GM21367 (cell line): ENCODE measurements at regions not wholly inside any gene's neighbourhood (a gene's known extent, or its start where the extent isn't known, plus 50 kb on each side); places are given as distances from the start of the nearest gene placed in this dataset.

Experiments used
- ATAC-seq: cut with Tn5 transposase; IDR thresholded peaks from one replicate; pipeline ENCODE4 v1.9.1; 2021; ENCODE audit not compliant: unreplicated experiment

DNA sequence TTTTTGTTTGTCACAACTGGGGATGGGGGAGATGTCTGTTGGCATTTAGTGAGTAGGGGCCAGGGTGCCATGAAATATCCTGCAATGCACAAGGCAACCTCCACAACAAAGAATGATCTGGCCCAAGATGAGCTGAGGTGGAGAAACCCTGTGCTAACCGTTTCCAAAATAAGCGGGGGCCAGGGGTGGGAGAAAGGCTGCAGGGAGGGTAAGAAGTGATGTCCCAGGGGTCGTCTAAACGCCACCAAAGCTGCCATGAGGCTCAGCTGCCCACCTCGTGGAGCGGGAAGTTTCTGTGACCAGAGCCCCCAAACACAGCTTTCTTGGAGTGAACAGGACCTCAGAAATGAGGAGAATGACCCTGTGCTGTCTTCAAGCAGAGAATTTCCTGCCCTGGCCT is 76.5 kb upstream of the CDH5 start:
- no peak for ATAC-seq

DNA sequence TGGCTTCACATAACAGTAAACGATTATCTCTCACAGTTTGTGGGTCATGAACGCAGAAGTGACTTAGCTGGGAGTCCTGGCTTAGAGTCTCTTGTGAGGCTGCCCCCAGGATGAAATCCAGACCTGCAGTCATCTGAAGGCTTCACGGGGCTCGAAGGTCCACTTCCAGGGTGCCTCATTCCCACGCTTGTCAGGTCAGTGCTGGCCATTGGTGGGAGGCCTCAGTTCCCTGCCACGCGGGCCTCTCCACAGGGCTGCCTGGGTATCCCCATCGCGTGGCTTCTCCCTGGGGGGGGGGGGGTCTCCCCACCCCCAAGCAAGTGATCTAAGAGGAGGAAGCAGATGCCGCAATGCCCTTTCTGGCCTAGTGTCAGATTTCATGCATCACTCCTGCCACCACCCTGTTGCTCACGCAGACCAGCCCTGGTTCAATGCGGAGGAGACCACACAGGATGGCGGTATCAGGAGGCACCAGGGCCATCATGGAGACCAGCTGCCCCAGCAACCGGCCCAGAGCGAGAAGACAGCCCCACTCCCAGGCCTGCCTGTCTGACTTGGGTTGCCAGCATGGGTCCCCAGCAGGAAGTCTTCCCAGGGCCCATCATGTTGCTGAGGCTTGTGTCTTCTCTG is 77.3 kb upstream of the CDH5 start:
- no peak for ATAC-seq

DNA sequence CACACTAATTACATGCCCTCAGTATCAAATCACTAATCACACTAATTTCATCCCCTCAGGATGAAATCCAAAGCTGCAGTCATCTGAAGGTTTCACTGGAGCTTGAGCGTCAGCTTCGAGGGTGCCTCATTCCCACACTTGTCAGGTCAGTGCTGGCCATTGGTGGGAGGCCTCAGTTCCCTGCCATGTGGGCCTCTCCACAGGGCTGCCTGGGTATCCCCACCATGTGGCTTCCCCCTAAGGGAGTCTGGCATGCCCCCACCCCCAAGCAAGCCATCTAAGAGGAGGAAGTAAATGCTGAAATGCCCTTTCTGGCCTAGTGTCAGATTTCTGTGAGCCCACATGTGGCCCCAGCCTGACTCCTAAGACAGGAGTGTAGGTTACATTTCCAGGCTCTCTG is 78.6 kb upstream of the CDH5 start:
- no peak for ATAC-seq

DNA sequence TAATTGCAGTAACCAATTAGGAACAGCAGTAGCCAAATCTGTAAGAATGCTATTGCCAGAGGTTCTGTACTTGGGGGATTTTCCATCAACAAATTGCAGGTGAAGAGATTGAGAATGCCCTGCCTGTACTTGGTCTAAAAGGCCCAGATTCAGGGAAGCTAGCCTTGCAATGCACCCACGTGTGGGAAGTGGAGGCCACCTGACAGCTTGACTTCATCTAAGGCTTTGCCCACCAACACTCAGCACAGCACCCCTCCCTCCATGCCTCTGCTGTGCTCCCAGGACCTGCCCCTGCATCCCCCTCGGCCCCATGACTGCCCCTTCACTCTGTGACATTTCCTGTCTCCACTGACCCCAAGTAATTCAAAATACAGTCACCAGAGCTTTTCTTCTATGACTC is 79.1 kb upstream of the CDH5 start:
- ATAC-seq: no peak

DNA sequence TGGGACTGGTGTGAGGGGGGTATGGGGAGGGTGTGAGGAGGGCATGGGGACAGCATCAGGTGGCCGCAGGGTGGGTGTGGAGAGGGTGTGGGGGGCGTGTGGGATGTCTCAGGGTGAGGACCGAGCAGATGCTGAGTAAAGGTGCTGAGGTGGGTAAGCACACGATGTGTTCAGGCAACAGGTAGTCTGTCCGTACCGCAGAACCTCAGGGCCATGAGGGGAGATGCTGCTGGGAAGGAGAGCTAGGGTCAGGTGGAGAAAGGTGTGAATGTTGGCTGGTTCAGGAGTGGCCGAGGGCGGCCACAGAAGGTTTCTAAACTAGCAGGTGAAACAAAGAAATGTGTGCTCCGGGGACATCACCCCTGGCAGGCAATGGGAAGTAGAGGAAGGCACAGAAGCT is 80.0 kb upstream of the CDH5 start:
- no peak for ATAC-seq

DNA sequence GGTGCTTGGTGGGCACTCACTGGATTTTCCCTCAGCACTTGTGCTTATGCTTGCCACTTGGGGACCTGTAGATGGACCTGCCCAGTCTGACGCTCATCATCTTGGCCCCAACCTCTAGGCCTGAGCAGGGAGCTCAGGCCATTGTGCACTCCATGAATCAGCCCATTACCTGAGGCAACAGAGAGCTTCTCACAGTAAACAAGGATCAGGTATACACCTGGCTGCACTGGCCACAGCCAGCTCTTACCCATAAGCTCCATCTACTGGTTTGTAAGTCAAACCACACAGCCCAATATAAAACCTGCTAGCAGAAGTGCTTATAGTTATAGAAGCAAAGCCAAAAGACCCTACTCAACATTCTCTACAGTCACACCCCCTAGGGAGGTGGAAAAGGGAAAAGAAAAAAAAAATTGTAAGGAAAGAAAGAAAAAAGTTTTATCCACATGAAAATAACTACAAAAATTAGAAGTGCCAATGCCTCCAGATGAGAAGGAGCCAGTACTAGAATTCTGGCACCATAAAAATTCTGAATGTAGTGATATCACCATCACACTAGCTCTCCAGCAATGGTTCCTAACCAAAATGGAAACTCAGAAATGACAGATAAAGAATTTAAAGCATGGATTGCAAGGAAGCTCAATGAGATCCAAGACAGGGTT is 87.8 kb upstream of the CDH5 start:
- ATAC-seq: no peak

DNA sequence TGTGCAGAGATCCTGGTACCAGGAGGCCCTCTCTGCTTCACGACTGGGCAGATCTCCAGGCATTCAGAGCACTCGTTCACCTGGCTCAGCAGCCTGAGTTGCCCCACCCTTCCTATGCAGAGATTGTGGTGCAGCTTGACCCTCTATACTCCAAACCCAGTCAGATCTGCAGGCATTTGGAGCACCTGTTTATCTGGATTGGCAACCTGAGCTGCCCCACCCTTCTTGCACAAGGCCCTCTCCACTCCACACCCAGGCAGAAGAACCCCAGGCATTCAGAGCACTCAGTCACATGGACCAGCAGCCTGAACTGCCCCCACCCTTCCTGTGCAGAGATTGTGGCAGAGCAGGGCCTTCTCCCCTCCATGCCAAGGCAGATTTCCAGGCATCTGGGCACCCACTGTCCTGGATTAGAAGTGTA is 88.4 kb upstream of the CDH5 start:
- ATAC-seq: no peak

DNA sequence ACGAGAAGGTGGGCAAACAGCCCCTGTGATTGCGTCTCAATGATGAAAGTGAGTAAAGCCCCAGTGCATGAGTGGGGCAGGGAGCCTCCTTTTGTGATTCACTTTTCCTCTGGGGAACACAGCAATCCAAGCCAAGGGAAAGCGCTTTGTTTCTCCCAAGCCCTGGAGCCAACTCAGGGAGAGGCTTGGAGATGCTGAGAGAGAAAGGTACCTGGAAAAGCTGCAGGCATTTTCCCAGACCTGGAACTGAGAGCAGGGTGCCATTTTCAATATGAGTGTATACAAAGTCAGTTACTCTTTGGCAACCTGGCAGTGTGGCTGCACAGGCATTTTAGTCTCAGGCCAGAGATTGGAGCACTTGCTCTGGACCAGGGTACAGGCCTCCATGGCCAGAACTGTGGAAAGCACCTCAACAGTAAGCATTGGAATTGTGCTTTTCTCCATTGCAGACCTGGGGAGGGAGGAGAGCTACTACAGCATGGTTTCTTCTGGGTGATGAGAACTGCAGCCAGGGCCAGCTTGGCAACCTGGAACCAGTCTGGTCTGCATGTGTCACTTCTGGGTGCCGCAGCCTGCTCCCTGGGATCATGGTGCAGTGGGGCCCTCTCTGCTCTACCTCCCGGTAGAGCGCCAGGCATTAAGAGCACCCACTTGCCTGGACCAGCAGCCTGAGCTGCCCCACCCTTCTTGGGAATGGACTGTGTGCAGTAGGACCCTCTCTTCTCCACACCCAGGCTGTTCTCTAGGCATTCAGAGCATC is 89.0 kb upstream of the CDH5 start:
- no peak for ATAC-seq

DNA sequence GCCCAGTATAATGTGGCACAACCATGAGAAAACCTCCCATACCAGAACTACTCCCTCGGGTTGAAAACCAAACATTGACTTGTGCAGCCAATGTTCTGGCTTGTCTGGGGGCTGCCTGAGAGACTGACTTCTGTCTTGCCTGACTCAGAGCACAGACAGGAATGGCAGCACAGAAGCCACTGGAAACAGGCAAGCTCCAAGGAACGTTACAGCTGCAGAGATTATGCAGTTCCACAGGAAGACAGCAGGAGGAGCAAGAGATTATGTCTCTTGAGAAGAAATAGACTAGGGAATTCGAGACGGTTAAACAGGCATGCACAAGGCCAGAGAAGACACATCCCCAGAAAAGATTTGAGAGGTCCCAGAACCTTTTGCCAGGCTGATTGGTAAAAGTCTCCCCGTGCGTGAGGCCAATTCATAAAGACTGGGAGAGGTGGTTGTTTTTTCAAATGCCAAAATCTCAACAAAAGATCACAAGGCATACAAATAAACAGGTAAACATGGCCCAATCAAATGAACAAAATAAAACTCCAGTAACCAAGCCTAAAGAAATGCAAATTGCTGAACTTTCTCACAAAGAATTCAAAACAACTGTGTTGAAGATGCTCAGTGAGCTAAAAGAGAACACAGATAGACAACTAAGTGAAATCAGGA is 90.6 kb upstream of the CDH5 start:
- ATAC-seq: no peak

DNA sequence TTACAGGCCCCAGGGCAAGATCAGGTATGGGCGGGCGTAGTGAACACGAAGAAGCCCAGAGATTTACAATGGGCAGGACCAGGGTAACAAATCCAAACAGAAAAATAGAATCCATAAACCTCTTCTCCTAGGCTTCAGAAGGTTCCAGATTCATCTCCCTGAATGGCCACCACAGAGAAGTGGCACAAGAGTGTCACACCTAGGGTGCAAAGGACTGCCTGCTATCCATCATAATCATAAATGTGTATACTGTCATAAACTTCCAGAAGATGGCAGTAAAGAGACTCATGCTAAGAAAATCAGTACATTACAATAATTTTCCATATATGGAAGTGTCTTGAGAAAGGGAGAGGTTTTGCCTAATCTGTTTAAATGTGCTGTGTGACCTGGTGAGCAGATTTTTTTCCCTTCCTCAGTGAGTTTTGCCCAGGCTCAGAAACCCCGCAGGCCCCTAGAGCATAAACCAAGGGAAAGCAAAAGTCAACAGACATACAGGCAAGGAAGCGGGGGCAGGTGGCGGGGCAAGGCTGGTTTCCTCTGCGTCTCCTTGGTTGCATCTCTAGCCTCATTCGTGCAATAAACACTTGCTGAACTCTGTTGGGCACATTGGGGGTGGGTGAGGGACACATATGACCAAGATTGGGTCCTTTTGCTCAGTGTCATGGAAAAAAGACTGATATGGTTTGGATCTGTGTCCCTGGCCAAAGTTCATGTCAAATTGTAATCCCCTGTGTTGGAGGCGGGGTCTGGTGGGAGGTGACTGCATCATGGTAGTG is 92.0 kb upstream of the CDH5 start:
- no peak for ATAC-seq

DNA sequence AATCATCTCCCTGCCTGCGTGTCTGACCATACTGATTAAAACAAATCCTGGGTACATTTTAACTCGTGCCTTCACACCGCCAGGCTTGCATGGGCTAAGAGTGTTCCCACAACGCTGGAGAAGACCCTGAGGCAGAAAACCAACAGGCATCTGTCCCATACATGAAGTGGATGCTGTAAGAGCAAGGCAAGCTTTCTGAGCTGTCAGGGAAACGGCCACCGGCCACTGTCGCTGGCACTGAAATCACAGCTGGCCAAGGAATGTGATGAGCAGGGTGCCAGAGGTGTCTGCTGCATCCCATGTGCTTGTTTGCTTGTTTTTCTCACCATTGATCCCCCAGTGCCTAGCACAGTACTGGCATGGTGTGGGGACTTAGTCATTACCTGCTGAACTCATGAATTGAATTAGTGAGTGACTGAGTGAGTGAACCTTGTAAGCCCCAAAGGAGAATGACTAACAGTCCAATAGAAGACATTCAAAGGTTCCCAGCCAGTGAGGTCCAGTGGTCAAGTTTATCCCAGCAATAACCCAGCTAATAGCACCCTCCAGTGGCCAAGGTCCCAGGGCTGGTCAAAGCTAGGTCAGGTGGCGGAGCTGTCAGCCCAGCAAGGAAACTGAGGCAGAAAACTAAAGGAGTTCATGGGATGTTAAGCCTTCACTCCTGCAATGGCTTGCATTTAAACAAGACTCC is 92.7 kb upstream of the CDH5 start:
- no peak for ATAC-seq

DNA sequence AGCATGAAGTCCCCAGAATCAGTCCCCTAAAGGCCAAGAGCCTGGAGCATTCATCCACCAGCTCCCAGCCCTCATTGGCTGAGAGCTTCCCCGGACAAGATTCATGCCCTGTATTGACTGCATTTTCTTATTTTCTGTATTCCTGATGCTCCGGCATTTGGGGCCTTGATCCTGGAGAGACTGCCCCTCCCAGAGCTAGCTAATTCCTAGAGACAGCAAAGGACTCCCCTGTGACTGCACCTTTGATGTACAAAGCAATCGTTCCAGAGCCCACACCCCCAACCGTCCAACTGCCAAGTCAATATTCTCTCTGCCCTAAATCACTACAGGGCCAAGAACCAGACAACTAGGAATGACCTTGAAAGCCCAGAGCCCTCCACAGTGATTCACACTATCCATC is 93.4 kb upstream of the CDH5 start:
- ATAC-seq: no peak

DNA sequence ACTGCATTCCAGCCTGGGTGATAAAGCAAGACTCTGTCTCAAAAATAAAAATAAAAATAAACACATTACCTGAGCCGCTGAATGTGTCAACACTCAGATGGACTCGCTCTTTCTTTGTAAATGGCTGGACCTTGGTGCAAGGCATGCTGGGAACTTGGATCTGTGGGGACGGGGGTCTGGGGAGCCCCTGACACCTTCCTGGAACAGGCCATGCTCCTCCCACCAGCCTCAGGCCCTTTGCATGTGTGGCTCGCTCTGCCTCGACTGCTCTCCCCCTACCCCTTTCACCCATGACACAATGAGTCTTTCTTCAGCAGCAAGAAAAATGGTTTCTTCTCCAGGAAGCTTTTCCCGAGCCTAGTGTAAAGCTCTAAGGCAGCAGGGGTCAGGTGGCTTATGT is 94.0 kb upstream of the CDH5 start:
- no peak for ATAC-seq

DNA sequence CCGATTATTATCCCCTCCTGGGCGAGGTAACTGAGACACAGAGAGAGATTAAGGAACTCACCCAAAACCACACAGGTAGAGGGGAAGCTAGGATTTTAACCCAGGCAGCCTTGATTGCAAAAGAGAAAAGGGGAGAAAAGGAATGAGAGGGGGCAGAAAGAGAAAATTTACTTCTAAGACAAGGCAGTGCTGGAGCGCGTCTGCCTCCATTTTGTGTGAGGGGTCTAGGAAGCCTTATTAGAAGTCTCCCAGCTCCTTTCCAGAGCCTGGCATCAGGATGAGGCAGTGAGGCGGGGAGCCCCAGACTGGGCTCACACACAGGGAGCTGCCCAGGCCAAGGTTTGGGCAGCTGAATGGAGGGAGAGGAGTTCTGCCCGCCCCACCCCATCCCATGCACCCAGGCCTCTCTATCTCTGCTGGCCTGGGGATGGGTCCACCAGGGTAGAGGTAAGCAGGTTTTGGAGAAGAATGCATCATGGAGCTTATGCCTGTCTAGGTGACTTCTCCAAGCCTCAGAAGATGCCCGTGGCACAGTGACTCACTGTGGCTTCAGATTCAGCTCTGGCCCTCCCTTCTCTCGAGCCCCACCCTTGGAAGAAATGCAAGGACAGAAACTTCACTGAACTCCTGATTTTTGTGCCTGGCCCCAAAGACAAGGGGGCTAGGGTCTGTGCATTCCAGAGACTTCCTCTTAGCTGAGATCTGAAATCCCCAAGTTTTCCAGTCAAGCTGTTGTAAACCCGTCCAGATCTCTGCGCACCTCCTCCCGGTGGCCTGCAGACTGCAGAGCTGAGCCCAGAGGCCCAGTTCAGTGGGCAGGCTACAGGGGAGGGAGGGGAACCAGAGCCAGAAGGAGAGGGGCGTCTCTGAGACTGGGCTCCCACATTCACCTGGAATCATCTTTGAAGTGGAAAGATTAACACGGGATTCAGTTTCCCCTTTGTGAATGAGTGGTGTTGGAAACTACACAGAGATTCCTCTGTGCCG is 95.1 kb upstream of the CDH5 start:
- no peak for ATAC-seq

DNA sequence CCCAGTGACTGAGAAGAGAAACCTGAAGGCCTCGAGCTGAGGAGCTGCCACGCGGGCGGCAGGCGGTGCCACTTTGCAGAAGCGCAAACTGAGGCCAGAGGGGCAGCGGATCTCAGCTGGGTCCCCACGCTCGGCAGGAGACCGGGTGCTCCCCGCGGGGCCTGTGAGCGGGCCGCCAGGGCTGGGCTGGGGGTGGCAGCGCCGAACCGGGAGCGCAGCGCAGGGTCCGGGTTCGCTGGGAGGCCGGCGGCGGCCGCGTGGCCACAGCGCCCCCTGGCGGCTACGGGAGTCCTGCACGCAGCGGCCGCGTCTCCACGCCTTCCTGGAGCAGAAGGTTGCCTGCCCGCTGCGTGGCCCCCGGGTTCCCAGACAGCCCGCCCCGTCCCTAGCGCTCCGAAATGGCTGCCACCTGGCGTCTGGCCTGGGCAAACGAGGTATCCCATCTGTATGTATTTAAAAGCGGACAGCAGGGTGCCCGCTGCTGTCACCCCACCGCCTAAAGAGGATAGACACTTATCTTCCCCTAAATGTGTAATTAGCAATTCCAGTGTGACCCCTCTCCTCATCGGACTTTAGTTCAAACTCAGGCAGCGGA is 96.1 kb upstream of the CDH5 start:
- peak; percentile 74 for ATAC-seq

DNA sequence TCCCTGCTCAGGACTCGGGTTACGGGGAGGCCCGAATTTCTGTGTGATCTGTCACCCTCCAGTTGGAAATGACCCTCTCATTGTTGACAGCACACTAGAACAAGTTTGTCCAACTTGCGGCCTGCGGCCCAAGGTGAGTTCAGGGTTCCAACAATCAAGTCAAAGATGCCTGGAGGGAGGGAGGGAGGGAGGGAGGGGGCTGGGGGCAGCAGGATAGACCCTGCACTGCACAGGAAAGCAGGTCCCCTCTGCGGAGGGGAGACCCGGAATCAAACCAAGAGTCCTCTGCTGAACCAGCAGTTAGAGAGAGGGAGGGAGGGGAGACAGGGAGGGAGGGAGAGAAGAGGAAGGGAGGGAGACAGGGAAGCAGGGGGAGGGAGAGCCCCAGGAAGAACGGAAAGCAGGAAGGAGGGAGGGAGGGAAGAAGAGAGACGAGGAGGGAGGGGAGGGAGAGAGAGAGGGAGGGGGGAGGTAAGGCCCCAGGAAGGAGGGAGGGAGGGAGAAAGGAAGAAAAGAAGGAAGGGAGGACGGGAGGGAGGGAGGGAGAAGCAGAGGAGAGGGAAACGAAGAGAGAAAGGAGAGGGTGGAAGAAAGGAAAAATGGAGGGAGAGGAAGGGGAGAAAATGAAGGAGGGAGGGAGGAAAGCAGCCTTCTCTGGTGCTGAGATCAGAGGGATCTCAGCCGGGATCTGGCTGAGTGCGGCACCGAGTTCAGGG is 96.7 kb upstream of the CDH5 start:
- ATAC-seq: no peak

DNA sequence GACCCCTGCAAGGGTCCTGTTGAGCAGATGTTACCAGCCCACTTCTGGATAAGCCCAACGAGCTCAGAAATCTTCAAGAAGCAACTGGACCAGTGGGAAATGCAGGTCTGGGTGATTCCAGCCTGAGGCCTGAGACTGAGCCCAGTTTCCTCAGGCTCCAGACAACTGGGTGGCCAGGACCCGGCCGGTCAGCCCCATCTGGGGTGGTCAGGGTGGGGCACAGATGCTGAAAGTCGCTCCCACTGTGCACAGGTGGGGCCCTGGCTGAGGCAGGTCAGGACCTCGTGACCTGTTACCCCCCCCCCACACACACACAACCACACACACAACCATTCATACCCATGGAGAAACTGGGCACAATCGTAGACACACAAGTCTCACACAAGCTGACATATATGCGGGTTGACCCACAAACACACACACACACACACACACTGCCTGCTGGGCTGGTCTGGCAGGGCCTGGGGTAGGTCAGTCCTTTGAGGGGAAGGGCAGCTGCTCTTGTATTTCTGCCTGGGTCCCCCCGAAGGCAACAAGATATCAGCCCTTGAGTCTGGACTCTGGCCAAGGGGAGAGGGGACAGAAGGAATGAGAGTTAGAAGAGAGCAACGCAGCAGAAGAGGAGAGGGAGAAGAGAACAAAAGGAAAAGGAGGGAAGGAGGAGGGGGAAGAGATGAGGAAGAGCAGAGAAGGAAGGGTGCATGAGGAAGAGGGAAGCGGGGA is 99.0 kb upstream of the CDH5 start:
- ATAC-seq: no peak
